ENCODE measurements at regions not wholly inside any gene's neighbourhood (a gene's known extent, or its start where the extent isn't known, plus 50 kb on each side); places are given as distances from the start of the nearest gene placed in this dataset.
"Not testable (repeated sequence)": the region's sequence is repeated elsewhere in the genome, so short reads cannot be mapped to it uniquely, and the experiment has no call there.

DNA sequence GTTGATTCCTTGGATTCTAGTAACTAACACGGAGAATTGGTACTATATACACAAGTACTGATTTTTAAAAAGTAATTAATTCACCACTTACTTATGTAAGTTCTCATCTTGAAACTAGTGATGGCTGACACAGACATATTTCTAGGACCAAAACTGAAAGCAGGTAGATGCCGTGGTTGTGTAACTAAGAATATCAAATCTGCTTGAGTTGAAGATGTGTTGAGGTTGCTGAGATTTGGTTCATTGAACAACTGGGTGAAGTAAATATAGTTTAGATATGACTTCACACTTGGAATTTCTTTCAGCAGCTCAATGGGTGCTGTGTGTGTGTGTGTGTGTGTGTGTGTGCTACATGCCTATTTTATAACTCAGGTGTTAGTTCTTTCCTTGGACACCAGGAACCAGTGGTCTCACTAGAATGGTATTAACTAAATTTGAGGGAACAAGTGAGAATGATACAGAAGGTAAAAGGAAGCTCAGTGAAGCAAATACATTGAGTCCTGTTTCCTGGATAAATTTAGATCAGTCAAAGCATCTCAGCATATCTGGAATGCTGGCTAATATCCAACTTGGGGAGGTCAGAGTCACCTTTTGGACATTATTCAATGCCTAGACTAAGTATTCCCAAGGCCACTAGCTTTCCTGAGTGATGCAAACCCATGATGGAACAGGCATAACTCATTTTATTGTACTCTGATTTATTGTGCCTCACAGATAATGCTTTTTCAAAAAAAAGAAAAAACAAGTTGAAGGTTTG, 110.7 kb upstream of the ZEB2 start:
- no peak for DNase-seq

DNA sequence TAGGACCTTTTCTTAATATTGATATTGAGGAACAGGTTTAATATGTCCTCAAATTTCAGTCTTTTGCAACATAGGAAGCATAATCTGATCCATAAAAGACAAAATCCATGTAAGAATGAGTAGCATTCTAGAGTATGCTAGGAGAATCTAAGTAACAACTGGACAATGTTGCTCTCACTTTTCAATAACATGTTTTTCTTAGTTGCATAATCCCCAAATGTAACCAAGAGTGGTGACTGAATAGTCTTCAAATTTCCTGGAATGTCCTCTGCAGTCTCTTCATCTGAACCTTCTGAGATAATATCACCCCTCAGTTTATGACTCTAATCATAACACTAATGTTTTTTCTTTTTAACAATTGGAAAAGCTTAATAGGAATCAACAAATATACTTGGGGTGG, 110.0 kb upstream of the ZEB2 start:
- no peak for DNase-seq

DNA sequence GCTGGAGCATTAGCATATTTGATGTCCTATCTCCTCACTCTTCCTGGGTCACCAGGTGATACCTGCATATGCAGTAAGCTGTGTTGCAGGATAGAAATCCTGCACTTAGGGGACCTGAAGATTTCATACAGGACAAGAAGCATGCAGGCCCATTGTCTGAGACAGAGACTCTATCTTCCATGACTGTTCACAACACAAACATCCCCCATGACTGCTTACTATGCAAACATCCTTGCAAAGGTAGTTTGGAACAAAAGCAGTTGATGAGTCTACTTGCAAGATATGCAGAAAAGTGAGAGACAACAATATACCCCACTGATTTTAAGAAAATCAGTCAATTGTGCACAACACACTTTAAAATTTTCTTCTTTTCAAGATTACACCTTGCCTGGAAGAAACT, 108.6 kb upstream of the ZEB2 start:
- no peak for DNase-seq

DNA sequence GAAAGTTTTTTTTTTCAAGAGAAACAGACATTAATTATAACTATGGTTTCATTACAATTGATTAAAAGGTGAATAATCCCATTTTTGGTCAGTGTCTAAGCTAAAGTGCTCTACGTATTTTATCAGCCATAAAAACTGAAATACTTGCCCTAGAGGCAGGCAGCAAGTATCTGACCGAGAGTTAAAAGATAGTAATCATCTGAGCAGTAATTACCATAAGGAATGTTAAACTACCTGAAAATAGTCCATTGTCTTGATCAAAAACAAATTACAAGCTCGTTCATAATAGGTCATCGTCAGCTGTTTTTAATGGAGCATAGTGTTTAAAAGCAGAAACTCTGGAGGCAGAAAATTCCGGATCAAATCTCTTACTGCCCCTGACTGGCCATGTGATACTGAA, 105.7 kb upstream of the ZEB2 start:
- DNase-seq: no peak

DNA sequence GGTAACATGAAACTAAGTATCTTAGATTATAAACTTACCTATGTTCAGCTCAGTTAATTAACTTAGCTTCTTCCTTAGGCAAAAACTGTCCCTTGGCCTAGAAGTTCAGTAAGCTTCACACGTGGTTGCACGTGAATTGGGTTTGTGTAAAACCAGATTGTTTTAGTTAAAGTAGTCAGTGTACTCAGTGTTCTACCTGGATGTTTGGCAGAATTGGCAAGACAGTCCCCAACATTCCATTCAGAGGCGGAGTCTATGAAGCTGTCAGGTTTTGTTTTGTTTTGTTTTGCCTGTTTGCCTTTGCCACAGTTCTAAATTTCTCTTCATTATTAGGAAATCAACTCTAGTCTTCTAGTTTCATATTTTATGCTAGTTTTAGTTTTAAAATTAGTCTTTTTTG, 105.3 kb upstream of the ZEB2 start:
- DNase-seq: no peak

DNA sequence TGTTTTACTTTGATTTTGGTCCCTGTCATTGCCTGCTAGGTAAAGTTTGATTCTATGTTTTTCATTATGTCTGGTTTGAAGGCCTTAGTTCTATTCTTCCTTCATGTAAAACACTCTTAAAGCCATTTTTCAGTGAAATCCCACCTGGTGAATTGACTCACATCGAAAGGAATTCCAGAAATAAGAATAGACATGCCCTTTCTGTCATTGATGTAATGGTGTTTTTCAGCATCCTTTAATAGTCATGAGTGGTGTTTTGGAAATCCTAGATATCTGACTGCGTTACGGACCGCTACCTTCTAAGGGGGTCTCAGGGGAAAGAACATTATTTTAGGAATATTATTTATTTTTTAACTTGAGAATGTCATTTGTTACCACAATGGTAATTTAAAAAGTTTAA, 104.5 kb upstream of the ZEB2 start:
- no peak for DNase-seq

DNA sequence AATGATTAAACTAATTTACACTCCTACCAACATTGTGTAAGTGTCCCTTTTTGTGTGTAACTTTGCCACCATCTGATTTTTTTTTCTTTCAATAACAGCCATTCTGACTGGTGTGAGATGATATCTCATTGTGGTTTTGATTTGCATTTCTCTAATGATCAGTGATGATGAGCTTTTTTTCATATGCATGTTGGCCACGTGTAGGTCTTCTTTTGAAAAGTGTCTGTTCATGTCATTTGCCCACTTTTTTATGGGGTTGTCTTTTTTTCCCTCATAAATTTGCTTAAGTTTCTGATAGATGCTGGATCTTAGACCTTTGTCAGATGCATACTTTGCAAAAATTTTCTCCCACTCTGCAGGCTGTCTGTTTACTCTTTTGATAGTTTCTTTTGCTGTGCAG, 102.5 kb upstream of the ZEB2 start:
- not testable (repeated sequence) for DNase-seq

DNA sequence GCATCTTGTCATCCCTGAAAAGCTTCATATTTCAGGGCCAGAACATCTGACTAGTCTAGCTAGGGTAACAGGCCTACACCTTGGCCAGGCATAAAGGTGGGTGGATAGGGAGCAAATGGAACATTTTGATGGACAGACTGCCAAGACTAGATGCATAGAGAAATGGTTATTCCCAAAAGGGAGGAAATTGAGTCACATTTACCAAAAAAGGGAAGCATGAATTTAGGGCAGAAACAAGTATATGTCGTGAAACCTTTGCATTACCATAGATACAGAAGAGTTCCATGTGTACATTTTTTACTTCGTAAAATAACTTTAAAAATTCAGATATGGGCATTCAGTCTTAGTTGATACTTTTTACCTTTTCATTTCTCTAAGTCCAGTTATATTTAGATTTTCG, 101.3 kb upstream of the ZEB2 start:
- no peak for DNase-seq

DNA sequence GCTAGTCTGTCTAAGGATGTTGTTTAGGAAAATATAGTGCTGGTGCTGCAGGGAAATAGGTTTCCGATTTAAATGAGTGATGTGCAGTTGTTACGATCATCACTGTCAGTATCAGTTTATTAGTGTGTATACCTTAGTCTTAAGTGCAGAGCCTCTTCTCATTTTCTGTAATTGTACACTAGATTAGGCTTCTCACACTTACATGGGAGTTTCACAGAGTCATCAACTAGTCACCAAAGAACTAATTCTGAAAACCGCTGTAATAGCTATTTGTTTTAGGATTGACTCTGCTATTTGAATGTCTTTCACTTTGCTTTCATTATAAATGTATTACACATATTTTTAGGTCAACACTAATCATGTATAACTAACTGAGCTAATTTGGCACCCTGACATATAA, 99.8 kb upstream of the ZEB2 start:
- DNase-seq: no peak

DNA sequence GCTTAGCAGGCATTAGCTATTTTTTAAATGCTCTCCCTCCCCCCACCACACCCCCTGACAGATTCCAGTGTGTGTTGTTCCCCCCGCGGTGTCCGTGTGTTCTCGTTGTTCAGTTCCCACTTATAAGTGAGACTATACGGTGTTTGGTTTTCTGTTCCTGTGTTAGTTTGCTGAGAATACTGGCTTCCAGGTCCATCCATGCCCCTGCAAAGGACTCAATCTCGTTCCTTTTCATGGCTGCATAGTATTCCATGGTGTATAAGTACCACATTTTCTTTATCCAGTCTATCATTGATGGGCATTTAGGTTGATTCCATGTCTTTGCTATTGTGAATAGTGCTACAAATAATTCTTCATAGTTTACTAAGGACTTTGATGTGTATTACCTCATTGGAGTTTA, 97.3 kb upstream of the ZEB2 start:
- DNase-seq: not testable (repeated sequence)

DNA sequence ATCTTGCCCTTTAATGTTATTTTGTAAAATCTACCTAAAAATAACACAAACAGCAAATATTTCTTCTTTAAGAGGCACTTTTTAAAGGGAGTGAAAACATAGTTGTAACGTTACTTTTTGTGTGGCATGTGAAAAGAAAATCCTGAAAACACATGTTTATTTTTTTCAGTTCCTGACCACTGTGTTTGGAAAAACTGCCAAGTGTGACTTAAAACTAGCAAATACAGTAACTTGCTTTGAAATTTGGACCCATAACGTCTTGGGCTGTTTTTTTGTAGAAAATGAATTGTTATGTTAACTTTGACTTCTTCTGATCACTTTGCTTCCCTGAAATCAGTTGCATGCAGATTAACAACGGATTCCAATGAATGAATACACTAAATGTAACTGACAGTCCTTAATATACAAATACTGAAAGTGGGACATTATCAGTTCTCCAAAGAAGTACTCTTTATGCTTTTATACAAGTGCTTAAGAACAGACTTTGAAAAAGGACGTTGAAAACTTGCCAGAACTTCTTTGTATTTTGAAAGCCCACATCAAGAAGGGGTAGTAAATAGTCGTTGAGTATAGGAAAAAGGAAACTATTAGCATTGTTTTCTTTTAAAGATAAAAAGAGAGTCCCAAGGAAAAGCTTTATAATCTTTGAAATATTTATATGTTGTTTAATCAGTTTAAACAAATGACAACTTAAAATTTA, 96.1 kb upstream of the ZEB2 start:
- DNase-seq: no peak

DNA sequence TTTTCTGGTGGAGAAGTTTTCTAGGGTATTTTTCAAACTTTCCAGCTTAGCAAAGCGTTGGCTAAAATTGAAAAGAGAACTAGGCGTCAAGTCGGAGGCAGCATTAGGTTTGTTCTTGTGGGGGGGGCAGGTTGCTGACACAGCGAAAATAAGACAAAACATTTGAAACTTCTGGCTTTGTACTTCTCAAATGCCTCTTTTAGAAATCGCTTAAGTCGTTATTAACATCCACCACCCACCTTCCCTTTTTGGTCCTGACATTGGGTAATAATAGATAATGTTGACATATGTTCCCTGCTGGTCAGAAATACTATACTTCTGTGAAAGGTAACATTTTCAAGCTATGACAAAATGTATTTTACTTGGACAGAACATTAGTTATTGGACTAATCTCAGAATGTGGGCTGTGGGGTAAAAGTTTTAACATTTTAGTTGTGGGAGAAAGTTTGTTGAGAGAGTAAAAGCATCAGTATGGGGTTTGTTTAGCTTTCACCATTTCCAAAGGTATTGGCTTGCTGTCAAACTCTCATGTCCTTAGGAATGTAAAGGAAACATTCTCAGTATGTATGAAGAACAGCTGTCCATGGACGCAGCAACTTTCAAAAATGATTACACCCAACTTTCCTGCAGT, 88.1 kb upstream of the ZEB2 start:
- DNase-seq: no peak

DNA sequence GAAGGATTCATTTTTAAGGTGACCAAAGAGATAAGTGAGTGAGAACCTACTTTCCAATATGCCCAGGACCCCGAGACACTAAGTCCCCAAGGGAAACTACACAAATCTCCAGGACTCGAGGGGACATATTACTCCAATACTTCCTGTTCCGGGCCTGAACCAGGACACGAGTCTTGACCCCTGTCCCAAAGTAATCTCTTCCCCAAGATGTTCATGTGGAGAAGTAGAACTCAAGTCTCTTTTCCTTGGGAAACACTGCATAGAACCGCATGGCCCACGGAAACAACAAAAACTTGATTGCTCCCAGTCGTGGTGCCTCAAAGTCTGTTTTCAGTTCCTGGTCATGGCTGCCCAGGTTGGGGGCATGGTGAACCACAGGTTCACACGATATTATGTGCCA, 87.2 kb upstream of the ZEB2 start:
- no peak for DNase-seq

DNA sequence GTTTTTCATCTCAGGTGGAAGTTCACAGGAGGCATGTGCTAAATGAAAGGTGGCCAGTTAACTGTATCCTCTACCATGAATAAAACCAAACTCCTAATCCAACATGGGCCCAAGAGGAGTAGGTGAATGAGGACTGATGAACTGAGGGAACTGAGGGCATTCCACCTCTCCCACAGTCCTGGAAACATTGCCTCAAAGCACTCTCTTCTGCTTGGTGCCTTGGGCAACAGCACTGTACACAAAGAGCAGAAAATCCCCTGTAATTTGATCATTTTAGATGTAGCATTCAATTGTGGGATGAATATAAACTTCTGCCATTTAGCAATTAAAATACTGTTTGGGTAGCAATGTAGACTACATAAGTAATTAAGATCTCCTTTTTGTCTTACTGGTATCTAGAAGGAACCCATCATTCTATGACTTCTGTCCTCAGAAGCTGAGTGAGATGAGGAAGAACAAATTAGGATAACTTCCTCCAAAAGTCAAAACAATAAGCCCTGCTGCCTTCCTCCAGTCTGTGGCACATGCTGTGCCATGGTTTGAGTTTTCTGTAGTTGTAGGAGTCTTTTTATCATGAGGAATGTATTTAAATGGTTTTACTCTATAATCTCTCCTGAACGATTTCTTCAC, 86.7 kb upstream of the ZEB2 start:
- no peak for DNase-seq

DNA sequence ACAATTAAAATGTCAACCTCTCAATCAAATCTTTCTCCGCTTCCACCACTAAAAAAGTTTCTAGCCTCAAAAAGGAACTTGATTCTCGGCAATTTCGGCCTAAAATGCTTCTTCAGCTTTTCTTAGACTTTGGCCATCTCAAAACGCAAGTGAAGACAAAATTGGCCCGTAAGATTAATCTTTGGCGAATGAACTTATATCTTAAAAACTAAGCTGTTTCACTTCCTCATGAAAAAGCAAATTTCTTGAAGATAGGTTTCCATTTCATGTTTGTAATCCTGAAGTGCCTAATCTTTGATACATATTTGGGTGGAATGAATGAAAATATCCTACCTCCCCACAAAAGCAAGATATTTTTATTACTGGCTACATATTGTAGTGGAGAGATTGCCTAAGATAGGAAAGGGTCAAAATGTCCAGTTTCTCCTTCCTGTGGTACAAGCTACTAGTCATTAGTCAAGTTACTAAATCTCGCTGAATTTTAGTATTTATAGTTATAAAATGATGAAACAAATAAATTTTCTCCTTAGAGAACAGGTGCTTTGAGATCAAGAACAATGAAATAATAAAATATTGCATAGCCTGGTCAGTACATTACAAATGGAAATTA, 85.4 kb upstream of the ZEB2 start:
- no peak for DNase-seq

DNA sequence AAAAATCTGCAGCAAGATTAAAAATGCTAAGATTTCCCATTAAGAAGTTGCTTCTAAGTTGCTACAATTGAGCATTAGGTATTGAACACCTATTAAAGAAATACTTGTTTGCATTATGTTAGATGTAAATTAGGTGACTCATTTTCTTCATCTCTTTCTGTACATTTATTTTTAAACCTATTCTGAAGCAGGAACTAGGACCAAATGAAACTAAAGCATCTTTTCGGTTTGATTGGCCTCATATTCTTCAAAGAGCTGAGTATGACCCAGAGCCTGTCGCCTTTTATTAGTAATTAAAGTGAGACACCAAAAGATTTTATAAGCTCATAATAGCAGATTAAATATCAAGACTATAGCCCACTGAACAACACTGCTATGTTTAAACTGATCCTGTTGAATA, 83.4 kb upstream of the ZEB2 start:
- no peak for DNase-seq

DNA sequence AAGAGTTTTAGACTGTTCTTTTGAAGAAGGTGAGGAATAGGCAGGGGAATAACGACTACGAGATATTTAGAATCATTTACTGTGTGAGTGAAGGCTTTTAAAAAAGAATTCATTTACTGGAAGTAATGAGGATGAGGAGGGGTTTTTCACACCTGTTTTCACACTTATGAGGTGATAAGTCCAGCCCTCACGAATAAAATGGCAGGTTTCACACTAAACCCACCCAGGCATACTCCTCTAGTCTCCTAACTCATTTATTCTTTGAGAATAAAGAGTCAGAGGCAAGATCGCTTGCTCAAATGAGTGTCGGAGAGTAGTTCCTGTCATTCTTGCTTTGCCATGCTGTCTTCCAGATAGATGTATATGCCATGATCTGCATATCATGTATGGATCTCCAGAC, 79.0 kb upstream of the ZEB2 start:
- DNase-seq: no peak

DNA sequence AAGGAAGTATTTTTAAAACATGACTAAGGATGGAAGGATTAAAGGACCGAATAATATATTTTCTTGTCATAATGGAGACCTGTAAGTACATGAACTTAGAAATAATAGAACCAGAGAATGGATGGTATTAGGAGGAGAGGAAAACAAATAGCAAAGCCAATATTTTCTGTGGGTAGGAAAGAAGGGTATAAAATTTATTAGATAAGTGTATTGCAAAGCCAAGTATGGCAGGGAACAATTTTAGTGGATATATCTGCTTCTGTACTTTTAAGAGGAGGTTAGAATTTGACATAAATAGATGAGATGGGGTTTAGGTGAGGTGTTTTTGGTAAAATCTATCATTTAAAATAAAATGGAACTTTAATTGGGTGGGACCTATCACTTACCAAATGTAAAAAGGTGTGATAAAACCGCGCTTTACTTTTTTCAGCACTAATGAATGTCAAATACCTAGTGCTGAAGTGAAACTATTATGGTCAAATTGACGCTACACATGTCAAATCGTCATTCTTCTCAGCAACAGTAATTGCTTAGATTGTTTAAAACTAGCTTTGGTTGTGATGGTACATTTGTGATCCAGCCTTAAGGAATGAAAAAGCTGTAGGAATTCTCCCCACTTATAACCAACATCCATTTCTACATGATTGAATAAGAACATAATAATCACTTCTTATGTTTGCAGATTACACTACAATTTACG, 78.1 kb upstream of the ZEB2 start:
- no peak for DNase-seq

DNA sequence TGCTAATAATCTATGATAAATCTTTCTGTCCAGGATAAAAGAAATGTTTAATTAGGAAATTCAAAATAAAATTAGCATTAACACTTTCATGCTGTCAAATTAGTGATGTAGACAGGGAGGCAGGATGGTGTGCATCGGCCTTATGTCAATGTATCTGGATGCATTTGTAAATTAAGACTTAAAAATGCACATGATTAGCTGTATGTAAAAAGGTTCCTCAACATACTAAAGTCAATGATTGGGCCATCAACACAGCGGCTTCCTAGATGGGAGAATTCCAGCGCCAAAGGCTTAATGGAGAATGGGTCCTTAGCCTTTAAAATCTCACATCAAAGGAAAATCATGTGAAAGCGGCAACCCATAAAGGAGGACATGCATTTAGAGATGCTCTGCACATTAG, 77.5 kb upstream of the ZEB2 start:
- DNase-seq: no peak

DNA sequence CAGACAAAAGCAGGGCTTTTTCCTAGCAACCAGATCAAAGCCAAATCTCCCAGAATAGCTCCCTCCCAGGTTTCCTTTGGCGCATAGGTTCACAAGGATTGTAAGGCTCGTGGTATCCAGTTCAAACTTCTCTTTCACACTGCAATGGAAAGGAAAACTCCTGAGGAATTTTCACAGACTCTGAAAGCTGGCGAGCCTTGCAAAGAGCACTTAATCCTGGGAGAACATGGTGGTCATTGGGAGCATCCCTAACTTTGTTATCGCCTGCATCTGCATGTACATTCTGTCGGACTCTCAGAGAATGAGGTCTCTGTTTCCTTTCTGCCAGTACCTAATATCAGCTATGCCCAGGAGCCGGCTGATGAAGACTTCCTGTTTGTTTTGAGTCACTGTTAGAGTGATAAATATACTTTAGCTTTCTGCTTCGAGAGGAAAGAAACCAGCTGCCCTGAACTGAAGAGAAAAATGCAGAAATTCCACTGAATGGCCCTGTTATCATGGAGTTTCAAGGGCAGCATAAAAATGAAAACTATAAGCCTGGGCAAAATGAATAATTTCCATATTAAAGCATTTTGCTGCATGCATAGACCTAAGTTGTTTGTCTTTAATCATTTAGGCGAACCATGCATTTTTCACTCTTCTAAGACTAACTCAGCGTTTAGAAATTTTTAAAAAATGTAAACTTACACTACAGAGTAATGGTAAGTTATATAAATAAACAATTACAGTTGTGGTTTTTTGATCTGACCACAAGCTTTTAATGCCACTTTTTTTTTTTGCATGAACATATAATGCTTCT, 76.4 kb upstream of the ZEB2 start:
- no peak for DNase-seq

DNA sequence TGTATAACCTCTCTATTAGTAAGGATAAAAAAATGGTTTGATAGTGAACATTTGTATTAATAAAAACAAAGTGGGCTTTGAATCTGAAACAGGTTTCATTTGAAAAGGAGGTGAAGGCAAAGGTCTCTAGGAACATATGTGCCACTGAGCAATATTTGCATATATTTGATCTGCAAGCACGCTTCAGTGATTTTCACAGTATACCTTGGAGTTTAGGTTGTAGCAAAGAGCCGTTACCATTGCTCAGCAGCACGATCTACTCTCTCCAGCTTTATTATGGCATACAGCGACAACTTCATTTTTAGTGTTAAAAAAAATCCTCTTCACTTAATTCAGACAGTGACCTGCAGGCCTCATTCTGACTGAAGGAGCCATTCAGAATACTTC, 75.8 kb upstream of the ZEB2 start:
- DNase-seq: no peak

DNA sequence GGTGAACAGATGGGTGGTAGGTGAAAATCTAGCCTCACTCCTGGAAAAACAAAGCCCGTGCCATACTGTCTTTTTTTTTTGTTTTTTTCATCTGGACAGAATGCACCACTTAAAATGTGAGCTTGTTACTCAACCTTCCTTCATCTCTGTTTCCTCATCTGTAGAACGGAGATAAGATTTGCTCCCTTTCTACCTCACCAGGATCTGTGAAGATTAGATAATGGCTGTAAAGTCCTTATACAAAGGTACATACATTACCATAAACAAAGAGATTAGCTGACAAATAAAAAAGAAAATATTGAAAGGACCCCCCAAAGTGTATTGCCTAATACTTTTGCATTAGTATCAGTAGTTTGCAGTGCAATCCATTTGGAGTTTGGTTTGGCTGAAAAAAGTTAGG, 75.4 kb upstream of the ZEB2 start:
- no peak for DNase-seq

All from NCI-H82 (cell line).